Esophagus squamous epithelium (tissue), 4 donors: ENCODE measurements at regions not wholly inside any gene's neighbourhood (a gene's known extent, or its start where the extent isn't known, plus 50 kb on each side); places are given as distances from the start of the nearest gene placed in this dataset.

Experiments
- CTCF ChIP-seq, 6 experiments: fragments of 450-650 bp in 4 of 6; fragments of 200-600 bp in 2 of 6; sonication (generic) in 2 of 6; IDR thresholded peaks; one replicate each; pipeline ENCODE4 v1.5.1; 2016 to 2019; ENCODE audit warnings: antibody characterized with exemption in 6 of 6, mild to moderate bottlenecking in 4 of 6, moderate library complexity in 4 of 6
- POLR2A ChIP-seq, 4 donors: fragments of 450-650 bp; IDR thresholded peaks; one replicate each; pipeline ENCODE4 v1.6.1; 2017; ENCODE audit warnings: antibody characterized with exemption in 4 of 4, mild to moderate bottlenecking in 4 of 4, moderate library complexity in 3 of 4

GRCh38 chr18:52090005-52090404 is 250.0 kb upstream of the DCC start:
- TF ChIP-seq CTCF (IDR thresholded peaks at IDR 0.05) = no peak
- no peak for TF ChIP-seq POLR2A (IDR thresholded peaks at IDR 0.05)
